HG03064 (cell line): ENCODE measurements at regions not wholly inside any gene's neighbourhood (a gene's known extent, or its start where the extent isn't known, plus 50 kb on each side); places are given as distances from the start of the nearest gene placed in this dataset.
"Not testable (repeated sequence)": the region's sequence is repeated elsewhere in the genome, so short reads cannot be mapped to it uniquely, and the experiment has no call there.

ENCODE experiments used
- ATAC-seq: cut with Tn5 transposase; IDR thresholded peaks from one replicate; pipeline ENCODE4 v1.9.1; 2021; ENCODE audit warnings: low read depth; ENCODE audit not compliant: unreplicated experiment

GRCh38 chr16:60438894-60439293 lies 1597.3 kb downstream of the CDH8 start:
- no peak for ATAC-seq

DNA sequence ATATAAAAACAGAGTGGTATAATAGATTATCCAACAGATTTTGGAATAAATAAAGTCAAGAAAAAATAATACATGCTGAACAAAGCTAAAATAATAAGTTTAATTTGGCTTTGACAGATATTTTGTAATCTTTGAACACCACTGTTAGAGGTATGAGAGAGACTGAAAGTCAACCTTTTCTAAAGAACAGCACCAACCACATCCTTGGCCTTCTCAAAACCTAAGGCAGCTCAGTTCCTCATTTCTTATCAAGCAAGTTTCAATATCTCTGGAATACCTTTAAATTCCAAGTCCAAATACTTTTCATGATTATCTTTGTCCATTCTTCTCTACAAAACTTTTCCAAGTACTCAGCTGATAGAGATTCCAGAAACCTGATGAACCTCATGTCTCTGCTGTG lies 1603.8 kb downstream of the CDH8 start:
- ATAC-seq, result no peak

DNA sequence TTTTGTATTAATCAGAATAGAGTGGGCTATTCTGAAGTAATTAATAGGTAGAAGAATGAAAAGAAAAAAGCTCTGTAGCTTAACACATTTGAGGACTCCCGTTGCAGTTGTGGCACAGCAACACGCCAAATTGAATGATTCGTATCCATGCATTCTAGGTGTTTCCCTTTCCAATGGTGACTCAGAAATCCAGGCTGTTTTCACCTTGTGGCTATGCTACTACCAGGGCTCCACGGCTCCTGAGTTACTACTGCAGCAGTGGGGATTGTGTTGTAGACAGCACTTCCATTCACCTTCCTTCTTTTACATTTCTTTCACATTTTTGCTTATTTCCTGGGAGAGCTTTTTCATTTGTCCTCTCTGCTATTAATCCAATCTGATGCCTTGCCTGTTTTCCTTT lies 1616.4 kb downstream of the CDH8 start:
- no peak for ATAC-seq

DNA sequence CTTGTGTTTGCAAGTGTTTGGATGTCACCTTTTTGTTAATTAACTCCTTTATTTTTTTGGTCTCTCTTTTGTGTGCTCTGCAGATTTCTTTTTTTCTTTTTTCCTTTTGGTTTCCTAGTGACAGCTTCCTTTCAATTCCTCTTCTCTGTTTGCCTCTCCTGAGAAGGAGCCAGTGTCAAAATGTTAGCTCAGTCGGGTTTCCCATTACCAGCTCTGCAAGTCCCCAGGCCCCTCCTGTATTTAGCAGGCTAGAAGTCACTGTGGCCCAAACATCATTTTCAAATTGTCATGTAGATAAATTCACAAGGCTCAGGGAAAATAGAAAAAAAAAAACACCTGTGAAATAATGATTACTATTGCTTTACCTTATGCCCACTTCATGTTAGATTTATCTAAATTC lies 1621.6 kb downstream of the CDH8 start:
- no peak for ATAC-seq

DNA sequence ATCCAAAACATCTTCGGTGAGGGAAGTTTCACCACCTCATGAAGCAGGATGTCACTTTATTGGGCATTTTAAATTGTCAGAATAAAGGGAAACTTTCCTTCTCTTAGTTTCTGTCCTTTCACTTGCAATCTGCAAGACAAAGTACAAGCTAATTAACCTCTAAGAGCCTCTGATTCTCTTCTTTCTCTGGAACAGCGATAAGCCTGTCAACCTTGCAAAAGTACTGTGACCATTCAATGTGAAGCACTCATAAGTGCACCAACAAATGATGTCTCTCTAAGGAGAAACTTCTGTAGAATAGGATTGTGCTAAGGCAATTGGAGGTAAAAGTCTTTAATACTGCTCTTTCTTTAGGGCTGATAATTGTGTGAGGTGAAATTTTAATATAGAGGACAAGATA lies 1622.3 kb downstream of the CDH8 start:
- no peak for ATAC-seq

GRCh38 chr16:60407606-60408005 lies 1628.6 kb downstream of the CDH8 start:
- no peak for ATAC-seq

DNA sequence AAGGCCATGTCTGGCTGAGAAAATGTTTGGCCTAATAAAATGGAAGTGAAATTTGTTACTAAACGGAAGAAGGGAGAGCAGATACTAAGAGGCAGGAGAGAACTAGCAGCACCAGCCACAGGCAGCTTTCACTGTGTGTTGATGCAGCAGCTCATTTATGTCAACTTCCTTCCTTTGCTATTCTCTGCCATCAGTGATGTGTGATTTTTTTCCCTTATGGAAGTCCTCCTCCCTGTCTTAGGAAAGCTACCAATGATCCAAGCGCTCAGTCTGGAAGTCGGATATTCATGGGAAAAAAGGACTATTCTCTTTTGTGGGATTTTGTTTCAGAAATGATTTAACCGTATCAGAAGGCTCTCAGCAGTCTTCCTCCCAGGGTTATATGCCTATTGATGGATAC lies 1629.2 kb downstream of the CDH8 start:
- no peak for ATAC-seq

GRCh38 chr16:60405286-60405685 lies 1631.0 kb downstream of the CDH8 start:
- no peak for ATAC-seq

DNA sequence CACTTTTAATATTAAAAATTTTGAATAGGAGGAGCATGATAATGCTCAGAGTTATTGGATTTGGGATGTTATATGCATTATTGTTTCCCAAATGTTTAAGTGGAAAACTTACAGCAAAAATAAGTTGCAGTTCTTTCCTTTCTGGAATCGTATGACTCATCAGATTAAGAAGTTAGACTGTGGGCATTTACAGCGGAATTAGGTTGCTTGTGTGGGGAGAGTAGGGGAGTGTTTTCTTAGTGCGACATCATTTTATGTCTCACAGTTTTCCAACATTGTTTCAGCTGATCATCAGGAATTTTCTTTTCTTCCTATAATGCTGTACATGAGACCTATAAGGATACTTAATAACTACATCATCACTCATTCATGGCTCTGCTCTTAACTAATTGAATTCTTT lies 1631.8 kb downstream of the CDH8 start:
- no peak for ATAC-seq

DNA sequence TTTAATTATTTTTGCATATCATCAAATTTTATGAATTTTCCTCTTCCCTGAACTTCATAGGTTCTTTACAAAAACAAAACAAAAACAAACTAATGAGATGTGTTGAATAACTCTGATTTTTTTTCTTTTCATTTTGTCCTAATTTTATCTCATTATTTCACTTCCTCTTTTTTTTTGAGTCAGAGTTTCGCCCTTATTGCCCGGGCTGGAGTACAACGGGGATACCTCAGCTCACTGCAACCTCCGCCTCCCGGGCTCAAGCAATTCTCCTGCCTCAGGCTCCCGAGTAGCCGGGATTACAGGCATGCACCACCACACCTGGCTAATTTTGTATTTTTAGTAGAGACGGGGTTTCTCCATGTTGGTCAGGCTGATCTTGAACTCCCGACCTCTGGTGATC lies 1633.3 kb downstream of the CDH8 start:
- not testable (repeated sequence) for ATAC-seq

DNA sequence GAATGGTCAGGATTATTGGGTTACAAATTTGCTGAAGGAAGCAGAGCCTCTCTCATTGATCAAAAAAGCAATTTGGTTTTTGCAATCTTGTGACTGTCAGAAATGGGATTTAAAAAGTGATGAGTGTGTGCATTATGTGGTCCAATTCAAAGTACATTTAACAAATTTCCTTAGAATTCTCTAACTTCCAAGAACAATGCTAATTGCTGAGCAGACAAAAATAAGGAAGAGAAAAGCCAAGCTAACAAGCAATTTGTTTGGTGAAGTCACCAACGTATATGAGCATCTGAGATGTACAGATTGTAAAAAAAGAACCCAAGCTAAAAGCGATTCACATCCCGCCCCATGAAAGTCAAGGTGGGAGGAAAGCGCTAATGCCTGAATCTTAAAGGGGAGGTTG lies 1643.9 kb downstream of the CDH8 start:
- ATAC-seq, result no peak

- no peak for ATAC-seq
Measured at GRCh38 chr16:60371591-60371990, 1637.5 kb upstream of the GOT2 start.

DNA sequence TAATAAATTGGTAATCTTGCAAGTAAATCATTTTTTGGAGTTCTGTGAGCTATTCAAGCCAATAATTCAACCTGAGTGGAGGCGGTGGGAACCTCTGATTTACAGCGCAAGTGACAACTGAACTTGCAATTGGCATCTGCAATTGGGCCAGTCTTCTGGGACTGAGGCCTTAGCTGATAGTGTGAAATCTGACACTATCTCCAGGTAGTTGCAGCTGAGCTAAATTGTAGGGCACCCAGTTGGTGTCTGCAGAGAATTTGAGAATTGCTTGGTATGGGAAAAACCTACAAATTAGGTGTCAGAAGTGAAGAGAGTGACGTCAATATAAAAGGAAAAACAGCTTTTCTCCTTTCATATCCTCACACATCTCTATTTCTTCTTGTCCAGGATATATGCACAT lies 1633.6 kb upstream of the GOT2 start:
- ATAC-seq, result no peak

DNA sequence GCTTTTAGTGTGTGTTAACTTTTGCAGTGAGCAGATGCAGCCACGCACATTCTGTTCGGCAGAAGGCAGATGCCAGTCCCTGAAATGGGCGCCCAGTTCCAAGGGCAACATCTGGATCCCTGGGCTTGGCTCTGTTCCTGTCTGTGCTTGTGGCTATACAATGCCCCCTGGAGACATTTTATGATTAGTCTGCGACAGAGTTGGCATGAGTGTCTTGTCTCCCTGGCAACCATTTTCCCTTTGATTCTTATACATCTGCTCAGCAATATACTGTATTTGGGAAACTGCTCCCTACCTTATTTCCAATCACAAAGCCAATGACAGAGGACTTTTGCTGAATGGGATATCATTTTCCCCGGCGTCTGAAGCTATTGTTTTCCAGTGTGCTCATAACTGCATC lies 1629.5 kb upstream of the GOT2 start:
- ATAC-seq, result no peak

GRCh38 chr16:60359866-60360265 lies 1625.8 kb upstream of the GOT2 start:
- ATAC-seq, result not testable (repeated sequence)

GRCh38 chr16:60359412-60359811 lies 1625.3 kb upstream of the GOT2 start:
- ATAC-seq, result not testable (repeated sequence)

GRCh38 chr16:60357876-60358522 lies 1623.9 kb upstream of the GOT2 start:
- ATAC-seq, result not testable (repeated sequence)

GRCh38 chr16:60346256-60346655 lies 1612.1 kb upstream of the GOT2 start:
- ATAC-seq, result no peak

- no peak for ATAC-seq
Measured at GRCh38 chr16:60337671-60338070, 1603.6 kb upstream of the GOT2 start.

DNA sequence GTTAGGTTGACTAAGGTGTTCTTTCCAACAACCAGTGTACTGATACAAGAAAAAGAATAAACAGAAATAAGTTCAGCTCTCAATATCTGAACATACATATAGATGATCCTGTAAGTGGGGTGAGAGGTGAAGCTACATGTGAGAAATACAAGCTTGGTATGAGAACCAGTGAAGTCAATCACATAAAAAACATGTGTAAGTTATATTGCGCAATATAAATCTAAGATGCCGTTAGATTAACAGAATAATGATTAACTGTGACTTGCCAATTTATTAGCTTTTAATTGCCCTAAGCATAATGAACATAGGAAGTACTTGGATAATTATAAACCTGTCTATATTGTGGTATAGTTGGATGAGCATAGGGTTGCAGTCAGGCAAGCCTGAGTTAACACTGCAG lies 1597.1 kb upstream of the GOT2 start:
- ATAC-seq, result no peak

GRCh38 chr16:60329108-60329507 lies 1595.0 kb upstream of the GOT2 start:
- ATAC-seq, result no peak

DNA sequence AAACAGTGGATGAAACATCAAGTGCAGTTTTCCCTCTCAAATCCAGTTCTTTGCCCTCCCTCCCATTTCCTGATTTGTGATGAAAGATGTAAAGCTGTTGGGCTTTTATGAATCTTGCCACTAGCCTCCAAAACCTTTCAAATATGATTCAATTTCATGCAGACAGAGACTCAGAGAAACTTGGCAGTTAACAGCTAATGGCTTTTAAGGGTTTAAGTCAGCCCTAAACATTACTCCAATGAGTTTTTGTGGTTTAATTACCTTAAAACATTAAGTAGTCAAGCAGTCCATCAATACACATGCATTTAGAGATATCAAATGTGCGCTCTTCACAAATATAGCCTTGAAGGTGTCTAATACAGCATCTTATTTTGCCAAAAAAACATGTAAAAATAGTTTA lies 1594.0 kb upstream of the GOT2 start:
- no peak for ATAC-seq

- no peak for ATAC-seq
Measured at GRCh38 chr16:60318486-60318885, 1584.4 kb upstream of the GOT2 start.
